ENCODE measurements at regions not wholly inside any gene's neighbourhood (a gene's known extent, or its start where the extent isn't known, plus 50 kb on each side); places are given as distances from the start of the nearest gene placed in this dataset.

DNA sequence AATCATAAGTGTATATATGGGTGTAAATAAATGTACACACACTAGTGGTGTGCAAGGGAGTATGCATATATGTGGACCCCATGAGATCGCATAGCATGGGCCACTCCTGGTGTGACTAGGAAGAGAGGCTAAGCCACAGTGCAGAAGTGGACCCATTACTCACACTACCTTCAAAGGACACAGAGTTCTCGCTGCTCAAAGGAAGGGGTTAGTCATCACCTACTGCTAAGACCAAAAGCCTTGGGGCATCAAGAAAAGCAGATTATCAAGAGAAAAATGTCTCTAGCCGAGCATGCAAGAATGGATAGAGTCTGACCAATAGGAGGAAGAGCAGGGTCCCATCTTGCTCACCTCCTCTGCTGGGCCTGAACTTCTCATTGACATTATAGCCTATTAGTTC, 195.5 kb downstream of the MAFB start:
- no peak for TF ChIP-seq EZH2 (IDR thresholded peaks at IDR 0.05; ENCODE audit: borderline replicate concordance, low read length)
- TF ChIP-seq, protein P1, sequence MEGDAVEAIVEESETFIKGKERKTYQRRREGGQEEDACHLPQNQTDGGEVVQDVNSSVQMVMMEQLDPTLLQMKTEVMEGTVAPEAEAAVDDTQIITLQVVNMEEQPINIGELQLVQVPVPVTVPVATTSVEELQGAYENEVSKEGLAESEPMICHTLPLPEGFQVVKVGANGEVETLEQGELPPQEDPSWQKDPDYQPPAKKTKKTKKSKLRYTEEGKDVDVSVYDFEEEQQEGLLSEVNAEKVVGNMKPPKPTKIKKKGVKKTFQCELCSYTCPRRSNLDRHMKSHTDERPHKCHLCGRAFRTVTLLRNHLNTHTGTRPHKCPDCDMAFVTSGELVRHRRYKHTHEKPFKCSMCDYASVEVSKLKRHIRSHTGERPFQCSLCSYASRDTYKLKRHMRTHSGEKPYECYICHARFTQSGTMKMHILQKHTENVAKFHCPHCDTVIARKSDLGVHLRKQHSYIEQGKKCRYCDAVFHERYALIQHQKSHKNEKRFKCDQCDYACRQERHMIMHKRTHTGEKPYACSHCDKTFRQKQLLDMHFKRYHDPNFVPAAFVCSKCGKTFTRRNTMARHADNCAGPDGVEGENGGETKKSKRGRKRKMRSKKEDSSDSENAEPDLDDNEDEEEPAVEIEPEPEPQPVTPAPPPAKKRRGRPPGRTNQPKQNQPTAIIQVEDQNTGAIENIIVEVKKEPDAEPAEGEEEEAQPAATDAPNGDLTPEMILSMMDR (conservative IDR thresholded peaks at IDR 0.05 in 1 of 2, IDR thresholded peaks at IDR 0.05 in 1 of 2; ENCODE audit: extremely low read depth in 1 of 2, insufficient read depth in 1 of 2, low read depth in 1 of 2, low read length in 2 of 2): no peak
